Thymus (tissue), 11 donors: ENCODE measurements at regions not wholly inside any gene's neighbourhood (a gene's known extent, or its start where the extent isn't known, plus 50 kb on each side); places are given as distances from the start of the nearest gene placed in this dataset.

Source experiments
- DNase-seq, 9 donors: peaks; one replicate each; pipeline ENCODE4 v3.0.0-alpha.2; 2013; ENCODE audit warnings: low spot score in 9 of 9, low read depth in 6 of 9, missing footprints in 1 of 9
- H3K27ac ChIP-seq, 2 donors: one replicate each; pipeline ENCODE4 v1.5.1; 2013; ENCODE audit warnings: control low read depth in 1 of 2, low read depth in 1 of 2, low read length in 1 of 2, mild to moderate bottlenecking in 1 of 2, moderate library complexity in 1 of 2
- H3K27me3 ChIP-seq, 2 donors: one replicate each; pipeline ENCODE4 v1.5.1; 2013; ENCODE audit warnings: low read length in 1 of 2; ENCODE audit not compliant: control insufficient read depth in 2 of 2, insufficient read depth in 1 of 2
- H3K36me3 ChIP-seq, 2 donors: one replicate each; pipeline ENCODE4 v1.5.1; 2013; ENCODE audit warnings: low read length in 1 of 2, mild to moderate bottlenecking in 1 of 2, moderate library complexity in 1 of 2; ENCODE audit not compliant: control insufficient read depth in 2 of 2, insufficient read depth in 2 of 2
- H3K4me1 ChIP-seq, 2 donors: one replicate each; pipeline ENCODE4 v1.5.1; 2013; ENCODE audit warnings: low read length in 2 of 2; ENCODE audit not compliant: control insufficient read depth in 2 of 2, insufficient read depth in 2 of 2
- H3K4me3 ChIP-seq, 2 donors: one replicate each; pipeline ENCODE4 v1.5.1; 2013; ENCODE audit warnings: low read length in 2 of 2, control low read depth in 1 of 2, mild to moderate bottlenecking in 1 of 2
- H3K9me3 ChIP-seq, 2 donors: one replicate each; pipeline ENCODE4 v1.5.1; 2013; ENCODE audit warnings: low read length in 1 of 2, mild to moderate bottlenecking in 1 of 2; ENCODE audit not compliant: control insufficient read depth in 2 of 2, insufficient read depth in 1 of 2
- WGBS: extraction: QIAGEN DNeasy Blood & Tissue Kit; methylation state at CpG from one replicate; pipeline ENCODE4 v1.1.7; 2013; 5-methylcytosine and 5-hydroxymethylcytosine counted together
- donor health status: healthy.

DNA sequence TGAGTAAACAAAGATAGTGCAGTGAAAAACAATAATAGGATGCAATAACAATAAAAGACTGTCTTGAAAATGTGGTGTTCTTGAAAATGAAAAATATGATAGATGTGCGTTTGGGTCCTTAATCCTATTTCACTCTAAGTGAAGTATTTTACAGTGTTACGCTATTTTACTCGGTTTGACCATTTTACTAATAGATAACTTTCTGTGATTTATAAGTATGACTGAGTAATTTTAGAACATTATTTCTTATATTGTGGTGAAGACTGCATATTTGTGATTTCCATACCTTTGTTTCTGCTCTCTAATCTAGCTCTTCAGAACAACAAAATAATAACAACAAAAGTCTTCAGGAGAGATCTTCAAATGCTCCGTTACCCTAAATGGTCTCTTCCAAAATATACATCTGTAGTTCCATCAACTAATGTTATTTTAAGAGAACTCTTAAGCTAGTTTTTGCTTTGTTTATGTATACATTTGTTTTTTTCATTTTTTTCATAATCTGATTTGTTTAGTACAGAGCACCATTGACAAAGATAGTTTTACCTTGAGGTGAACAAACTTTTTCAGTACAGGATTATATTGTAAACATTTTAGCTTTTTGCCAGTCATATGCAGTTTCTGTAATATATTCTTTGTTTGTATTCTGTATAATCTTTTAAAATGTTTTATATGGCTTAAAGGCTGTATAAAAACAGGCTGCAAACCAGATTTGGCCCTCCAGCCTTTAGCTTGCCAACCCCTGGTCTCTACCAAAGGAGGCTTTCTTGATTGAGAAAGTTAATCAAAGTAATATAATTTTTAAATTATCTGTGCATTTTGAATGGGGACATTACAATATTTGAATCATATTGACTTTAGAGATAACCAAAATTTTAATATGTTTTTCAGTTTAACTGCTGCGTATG lies 1572.7 kb upstream of the PRR20A start:
- H3K9me3 ChIP-seq: no peaks in the 10 kb centered on the region
- no peaks in the 10 kb centered on the region for H3K36me3 ChIP-seq
- no peaks in the 10 kb centered on the region for H3K27me3 ChIP-seq
- H3K27ac ChIP-seq: no peak overlapping the region
- no peak for DNase-seq
- WGBS: 76% methylated on average over 5 of the region's 5 CpGs
- H3K4me3 ChIP-seq: no peak overlapping the region
- no peaks in the 10 kb centered on the region for H3K4me1 ChIP-seq

DNA sequence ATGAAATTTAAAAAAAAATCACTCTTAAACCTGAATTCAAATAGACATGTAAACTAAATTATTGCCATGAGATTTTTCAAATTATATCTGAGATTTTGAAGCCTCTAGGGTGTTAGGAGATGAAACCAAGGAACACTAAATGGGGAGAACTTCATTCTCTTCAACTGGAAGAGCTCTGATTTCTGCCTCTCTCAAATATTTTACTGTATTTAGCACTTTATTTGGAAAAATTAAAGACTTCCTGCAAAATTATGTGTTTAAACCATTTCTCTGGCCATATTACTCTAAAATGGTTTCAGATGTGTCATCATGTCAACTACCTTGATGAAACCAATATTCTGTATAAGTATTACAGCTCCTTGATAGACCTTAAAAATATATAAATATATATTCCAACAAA lies 1571.6 kb upstream of the PRR20A start:
- H3K4me3 ChIP-seq: no peak overlapping the region
- no peak overlapping the region for H3K27ac ChIP-seq
- DNase-seq: no peak
- no peaks in the 10 kb centered on the region for H3K4me1 ChIP-seq
- no peaks in the 10 kb centered on the region for H3K27me3 ChIP-seq
- no peaks in the 10 kb centered on the region for H3K9me3 ChIP-seq
- no peaks in the 10 kb centered on the region for H3K36me3 ChIP-seq

DNA sequence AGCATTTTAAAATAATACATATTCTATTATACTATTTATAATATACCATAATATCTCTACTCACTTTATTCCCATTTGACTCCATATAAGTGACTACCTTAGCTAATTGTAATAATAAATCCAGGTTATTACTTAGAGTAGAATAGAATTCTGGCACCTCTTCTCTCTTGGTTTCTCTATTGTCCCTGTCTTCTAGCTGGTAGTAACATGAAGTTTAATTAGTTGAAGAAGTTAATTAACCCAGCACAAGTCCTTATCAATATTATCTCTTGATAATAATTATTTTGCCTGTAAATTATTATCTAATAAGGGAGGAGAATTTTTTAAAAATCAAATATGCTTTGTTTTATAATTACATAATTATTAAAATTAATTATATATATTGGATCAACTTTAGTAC lies 1571.2 kb upstream of the PRR20A start:
- no peak for DNase-seq
- no peaks in the 10 kb centered on the region for H3K27me3 ChIP-seq
- no peaks in the 10 kb centered on the region for H3K36me3 ChIP-seq
- no peak overlapping the region for H3K4me3 ChIP-seq
- no peaks in the 10 kb centered on the region for H3K9me3 ChIP-seq
- H3K27ac ChIP-seq: no peak overlapping the region
- H3K4me1 ChIP-seq: no peaks in the 10 kb centered on the region

DNA sequence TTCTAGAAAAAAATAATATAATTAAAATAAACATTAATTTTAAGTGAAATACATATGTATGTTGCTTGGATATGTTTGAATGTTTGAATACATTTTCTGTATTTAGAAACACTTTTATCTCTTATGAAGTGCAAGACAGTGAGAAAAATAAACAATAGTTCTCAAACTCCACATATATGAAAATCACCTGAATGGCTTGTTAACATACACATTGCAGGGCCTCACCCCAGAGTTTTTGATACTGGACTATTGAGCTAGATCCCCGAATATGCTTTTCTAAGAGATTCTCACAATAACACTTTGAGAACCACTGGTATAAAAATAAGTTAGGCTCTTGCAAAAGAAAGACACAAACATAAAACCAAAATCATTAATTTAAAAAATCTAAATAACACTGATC lies 1570.3 kb upstream of the PRR20A start:
- H3K9me3 ChIP-seq: no peaks in the 10 kb centered on the region
- H3K36me3 ChIP-seq: no peaks in the 10 kb centered on the region
- no peaks in the 10 kb centered on the region for H3K4me1 ChIP-seq
- H3K27me3 ChIP-seq: no peaks in the 10 kb centered on the region
- H3K27ac ChIP-seq: no peak overlapping the region
- DNase-seq: no peak
- H3K4me3 ChIP-seq: no peak overlapping the region
- 96% methylated on average over 1 of the region's 1 CpG for WGBS

DNA sequence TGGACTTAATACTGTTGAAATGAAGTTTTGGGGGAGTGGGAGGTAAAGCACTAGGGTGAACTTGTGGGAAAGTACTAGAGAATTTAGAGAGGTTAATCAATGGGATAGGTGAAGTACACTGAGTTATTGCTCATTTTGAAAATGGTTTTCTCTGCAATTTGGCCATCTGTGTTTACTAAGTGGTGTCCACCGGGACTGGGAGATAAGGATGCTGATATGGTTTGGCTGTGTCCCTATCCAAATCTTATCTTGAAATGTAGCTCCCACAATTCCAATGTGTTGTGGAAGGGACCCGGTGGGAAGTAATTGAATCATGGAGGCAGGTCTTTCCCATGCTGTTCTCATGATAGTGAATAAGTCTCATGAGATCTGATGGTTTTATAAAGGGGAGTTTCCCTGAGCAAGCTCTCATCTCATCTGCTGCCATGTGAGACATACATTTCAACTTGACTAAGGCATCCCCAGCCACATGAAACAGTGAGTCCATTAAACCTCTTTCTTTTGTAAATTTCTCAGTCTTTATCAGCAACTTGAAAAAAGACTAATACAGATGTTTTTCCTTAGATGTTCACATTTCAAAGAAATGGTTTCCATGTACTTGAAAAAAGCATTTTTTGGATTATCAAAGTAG lies 1569.4 kb upstream of the PRR20A start:
- no peaks in the 10 kb centered on the region for H3K9me3 ChIP-seq
- H3K36me3 ChIP-seq: no peaks in the 10 kb centered on the region
- WGBS: 89% methylated on average over 2 of the region's 2 CpGs
- H3K4me1 ChIP-seq: no peaks in the 10 kb centered on the region
- no peak overlapping the region for H3K27ac ChIP-seq
- H3K27me3 ChIP-seq: no peaks in the 10 kb centered on the region
- no peak overlapping the region for H3K4me3 ChIP-seq
- DNase-seq: no peak

DNA sequence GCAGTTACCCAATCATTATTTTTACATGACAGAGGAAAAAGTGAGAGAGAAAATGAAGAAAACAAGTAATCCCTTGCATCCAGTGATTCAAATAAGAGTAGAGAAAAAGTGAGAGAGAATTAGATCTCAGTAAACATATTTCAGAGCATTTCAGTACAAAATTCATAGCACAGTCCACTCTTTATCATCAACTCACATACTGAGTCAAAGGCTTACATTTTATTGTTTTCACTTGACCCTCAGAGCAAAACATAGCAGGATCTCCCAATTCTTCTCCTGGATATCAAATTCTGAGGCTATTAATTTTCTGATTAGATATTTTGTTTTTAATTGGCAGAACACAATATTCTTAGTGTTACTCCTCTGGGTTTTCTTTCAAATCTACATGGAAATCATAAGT lies 1568.3 kb upstream of the PRR20A start:
- Histone ChIP-seq H3K4me1 (no peaks in the 10 kb centered on the region), H3K4me3 (no peak overlapping the region), H3K9me3 (peaks cover 0 to 4% of the 10 kb centered on the region in 2 donors), H3K36me3 (no peaks in the 10 kb centered on the region), H3K27ac (no peak overlapping the region), H3K27me3 (no peaks in the 10 kb centered on the region)
- no peak for DNase-seq

DNA sequence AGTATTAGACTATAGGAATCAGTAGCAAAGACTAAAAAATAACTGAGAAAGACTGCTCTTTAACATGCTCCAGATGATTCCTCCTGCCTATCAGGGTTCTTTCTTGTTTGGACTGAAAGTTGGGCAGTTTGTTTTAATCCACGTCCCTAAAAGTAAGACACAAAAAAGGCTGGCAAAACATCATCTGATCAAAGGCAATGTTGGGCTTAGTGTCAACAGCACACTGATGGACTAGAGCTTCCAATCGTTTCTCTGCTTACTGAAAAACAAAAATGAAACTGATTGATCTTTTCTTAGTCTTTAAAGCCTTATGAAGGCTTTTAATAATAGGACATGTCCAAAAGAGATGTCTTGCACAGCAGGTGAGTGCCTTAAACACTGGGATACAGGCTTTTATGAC lies 1567.9 kb upstream of the PRR20A start:
- no peaks in the 10 kb centered on the region for H3K27me3 ChIP-seq
- no peaks in the 10 kb centered on the region for H3K36me3 ChIP-seq
- H3K4me1 ChIP-seq: no peaks in the 10 kb centered on the region
- no peak overlapping the region for H3K27ac ChIP-seq
- H3K9me3 ChIP-seq: peaks cover 1 to 7% of the 10 kb centered on the region in 2 donors
- H3K4me3 ChIP-seq: no peak overlapping the region
- DNase-seq: no peak
- 66% methylated on average over 2 of the region's 2 CpGs for WGBS

DNA sequence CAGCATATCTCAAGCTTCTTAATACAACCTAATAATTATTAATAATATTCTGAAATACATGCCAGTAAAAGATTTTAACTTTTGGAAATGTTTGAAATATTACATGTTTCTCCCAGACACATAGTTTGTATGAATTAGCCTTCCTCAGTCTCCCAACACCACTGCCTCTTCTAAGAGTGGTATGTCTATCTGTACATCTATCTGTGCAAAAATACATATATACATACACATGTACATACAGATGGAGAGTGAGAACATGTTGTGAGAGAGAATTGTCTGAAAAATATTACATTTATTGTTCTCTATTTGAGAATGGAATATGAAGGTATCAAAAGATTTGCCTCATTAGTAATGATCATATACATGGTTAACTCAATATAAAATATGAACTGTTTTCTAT lies 1567.2 kb upstream of the PRR20A start:
- no peaks in the 10 kb centered on the region for H3K4me1 ChIP-seq
- no peaks in the 10 kb centered on the region for H3K36me3 ChIP-seq
- H3K27ac ChIP-seq: no peak overlapping the region
- H3K4me3 ChIP-seq: no peak overlapping the region
- no peak for DNase-seq
- no peaks in the 10 kb centered on the region for H3K27me3 ChIP-seq
- H3K9me3 ChIP-seq: peaks cover 1 to 10% of the 10 kb centered on the region in 2 donors

DNA sequence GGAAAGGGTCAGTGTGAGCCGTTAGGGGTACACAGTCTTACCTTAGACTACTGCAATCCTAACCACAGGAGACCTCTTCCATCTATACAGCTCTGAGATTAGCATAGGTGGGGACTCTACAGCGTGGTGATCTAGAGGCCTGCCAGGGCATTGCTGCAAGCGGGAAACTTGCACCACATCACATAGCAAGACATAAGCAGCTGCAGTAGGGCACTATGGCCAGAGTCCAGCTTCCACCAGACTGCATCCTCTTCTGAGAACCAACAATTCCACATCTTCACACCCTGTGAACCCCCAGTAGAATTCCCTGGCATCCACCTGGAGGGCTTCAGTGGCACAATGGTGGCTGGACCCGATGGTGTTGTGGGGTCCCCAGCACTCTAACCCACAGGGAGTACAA lies 1564.3 kb upstream of the PRR20A start:
- DNase-seq: no peak
- no peaks in the 10 kb centered on the region for H3K36me3 ChIP-seq
- no peaks in the 10 kb centered on the region for H3K27me3 ChIP-seq
- H3K27ac ChIP-seq: no peak overlapping the region
- peaks cover 1 to 10% of the 10 kb centered on the region in 2 donors for H3K9me3 ChIP-seq
- 87% methylated on average over 4 of the region's 4 CpGs for WGBS
- no peaks in the 10 kb centered on the region for H3K4me1 ChIP-seq
- H3K4me3 ChIP-seq: no peak overlapping the region
